NB4 (cell line): ENCODE measurements at regions not wholly inside any gene's neighbourhood (a gene's known extent, or its start where the extent isn't known, plus 50 kb on each side); places are given as distances from the start of the nearest gene placed in this dataset.

Source experiments
- MAX ChIP-seq: IDR thresholded peaks from 2 replicates; pipeline ENCODE4 v1.6.1; 2011; ENCODE audit warnings: low read depth, low read length
- POLR2A ChIP-seq: IDR thresholded peaks from 2 replicates; pipeline ENCODE4 v1.6.1; 2011; ENCODE audit warnings: mild to moderate bottlenecking; ENCODE audit not compliant: insufficient read length; ENCODE audit errors: extremely low read depth
- TF ChIP-seq, protein P1 (sequence below): IDR thresholded peaks from one replicate; pipeline ENCODE4 v1.5.1; 2012; ENCODE audit warnings: low read depth, low read length

GRCh38 chr9:94018628-94019027, 63.5 kb upstream of the BARX1 start:
- TF ChIP-seq POLR2A (no peak), MAX (no peak)
- TF ChIP-seq, protein P1, sequence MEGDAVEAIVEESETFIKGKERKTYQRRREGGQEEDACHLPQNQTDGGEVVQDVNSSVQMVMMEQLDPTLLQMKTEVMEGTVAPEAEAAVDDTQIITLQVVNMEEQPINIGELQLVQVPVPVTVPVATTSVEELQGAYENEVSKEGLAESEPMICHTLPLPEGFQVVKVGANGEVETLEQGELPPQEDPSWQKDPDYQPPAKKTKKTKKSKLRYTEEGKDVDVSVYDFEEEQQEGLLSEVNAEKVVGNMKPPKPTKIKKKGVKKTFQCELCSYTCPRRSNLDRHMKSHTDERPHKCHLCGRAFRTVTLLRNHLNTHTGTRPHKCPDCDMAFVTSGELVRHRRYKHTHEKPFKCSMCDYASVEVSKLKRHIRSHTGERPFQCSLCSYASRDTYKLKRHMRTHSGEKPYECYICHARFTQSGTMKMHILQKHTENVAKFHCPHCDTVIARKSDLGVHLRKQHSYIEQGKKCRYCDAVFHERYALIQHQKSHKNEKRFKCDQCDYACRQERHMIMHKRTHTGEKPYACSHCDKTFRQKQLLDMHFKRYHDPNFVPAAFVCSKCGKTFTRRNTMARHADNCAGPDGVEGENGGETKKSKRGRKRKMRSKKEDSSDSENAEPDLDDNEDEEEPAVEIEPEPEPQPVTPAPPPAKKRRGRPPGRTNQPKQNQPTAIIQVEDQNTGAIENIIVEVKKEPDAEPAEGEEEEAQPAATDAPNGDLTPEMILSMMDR = no peak
